ENCODE measurements at regions not wholly inside any gene's neighbourhood (a gene's known extent, or its start where the extent isn't known, plus 50 kb on each side); places are given as distances from the start of the nearest gene placed in this dataset.
A peak's percentile ranks its signal among the peaks of the same experiment; 100 is the strongest.
"Not testable (repeated sequence)": the region's sequence is repeated elsewhere in the genome, so short reads cannot be mapped to it uniquely, and the experiment has no call there.

GRCh38 chrX:8105531-8105930, 65.5 kb downstream of the VCX2 start:
- DNase-seq (ENCODE audit: low spot score): no peak

- DNase-seq (ENCODE audit: low spot score): no peak
These were observed 67.4 kb downstream of the VCX2 start for GRCh38 chrX:8103655-8104054.

GRCh38 chrX:8091510-8091909, 79.6 kb downstream of the VCX2 start:
- DNase-seq (ENCODE audit: low spot score): no peak

- DNase-seq (ENCODE audit: low spot score): no peak
These were observed 80.2 kb downstream of the VCX2 start for GRCh38 chrX:8090906-8091305.

GRCh38 chrX:8090482-8090881, 80.6 kb downstream of the VCX2 start:
- DNase-seq (ENCODE audit: low spot score): no peak

GRCh38 chrX:8089141-8089540, 81.9 kb downstream of the VCX2 start:
- DNase-seq (ENCODE audit: low spot score): no peak

GRCh38 chrX:8084006-8084405, 87.1 kb downstream of the VCX2 start:
- peak; percentile 27 for DNase-seq (ENCODE audit: low spot score)

GRCh38 chrX:8083286-8083685, 87.8 kb downstream of the VCX2 start:
- no peak for DNase-seq (ENCODE audit: low spot score)

- no peak for DNase-seq (ENCODE audit: low spot score)
These were observed 95.4 kb downstream of the VCX2 start for GRCh38 chrX:8075636-8076035.

GRCh38 chrX:8067754-8068462, 103.2 kb downstream of the VCX2 start:
- no peak for DNase-seq (ENCODE audit: low spot score)

- DNase-seq (ENCODE audit: low spot score): no peak
These were observed 118.2 kb downstream of the VCX2 start for GRCh38 chrX:8052909-8053308.

- no peak for DNase-seq (ENCODE audit: low spot score)
These were observed 121.2 kb downstream of the VCX2 start for GRCh38 chrX:8049827-8050226.

GRCh38 chrX:8048466-8048865, 121.3 kb upstream of the PNPLA4 start:
- no peak for DNase-seq (ENCODE audit: low spot score)

- no peak for DNase-seq (ENCODE audit: low spot score)
These were observed 117.7 kb upstream of the PNPLA4 start for GRCh38 chrX:8044947-8045346.

GRCh38 chrX:8043546-8043945, 116.3 kb upstream of the PNPLA4 start:
- DNase-seq (ENCODE audit: low spot score): no peak

- no peak for DNase-seq (ENCODE audit: low spot score)
These were observed 115.9 kb upstream of the PNPLA4 start for GRCh38 chrX:8043121-8043520.

- DNase-seq (ENCODE audit: low spot score): no peak
These were observed 115.1 kb upstream of the PNPLA4 start for GRCh38 chrX:8042304-8042703.

- DNase-seq (ENCODE audit: low spot score): not testable (repeated sequence)
These were observed 112.5 kb upstream of the PNPLA4 start for GRCh38 chrX:8039711-8040110.

GRCh38 chrX:8037593-8038348, 110.6 kb upstream of the PNPLA4 start:
- DNase-seq (ENCODE audit: low spot score): no peak

GRCh38 chrX:8036914-8037313, 109.7 kb upstream of the PNPLA4 start:
- no peak for DNase-seq (ENCODE audit: low spot score)

- DNase-seq (ENCODE audit: low spot score): no peak
These were observed 106.8 kb upstream of the PNPLA4 start for GRCh38 chrX:8034058-8034457.

- DNase-seq (ENCODE audit: low spot score): no peak
These were observed 106.0 kb upstream of the PNPLA4 start for GRCh38 chrX:8033175-8033574.

- DNase-seq (ENCODE audit: low spot score): no peak
These were observed 103.1 kb upstream of the PNPLA4 start for GRCh38 chrX:8030361-8030760.

- peak; percentile 4 for DNase-seq (ENCODE audit: low spot score)
These were observed 100.6 kb upstream of the PNPLA4 start for GRCh38 chrX:8027827-8028226.
